AG04450 (cell line): ENCODE measurements at regions not wholly inside any gene's neighbourhood (a gene's known extent, or its start where the extent isn't known, plus 50 kb on each side); places are given as distances from the start of the nearest gene placed in this dataset.

Experiments
- CTCF ChIA-PET: fragments of 300-600, 350-600 bp; formaldehyde crosslinking; extraction: SDS; loops from one replicate; lab custom pipeline; 2022; ENCODE audit warnings: antibody characterized with exemption, inconsistent platforms; lab: Charles Lee
- POLR2A ChIA-PET: fragments of 350-600 bp; formaldehyde crosslinking; extraction: SDS; loops from one replicate; lab custom pipeline; 2021; ENCODE audit warnings: antibody characterized with exemption, inconsistent platforms; lab: Yijun Ruan, JAX
- DNase-seq: peaks from one replicate; pipeline ENCODE4 v3.0.0-alpha.2; 2011; ENCODE audit warnings: low read depth, low spot score
- H3K27ac ChIP-seq: one replicate; pipeline ENCODE4 v1.5.1; 2012; ENCODE audit warnings: low read depth, low read length, control low read depth
- H3K27me3 ChIP-seq: one replicate; pipeline ENCODE4 v1.6.0; 2012; ENCODE audit warnings: low read length; ENCODE audit not compliant: control insufficient read depth, insufficient read depth
- H3K4me3 ChIP-seq: 2 replicates; pipeline ENCODE4 v1.5.1; 2011; ENCODE audit warnings: mild to moderate bottlenecking, low read depth, low read length, control low read depth
- H3K9me3 ChIP-seq: 2 replicates; pipeline ENCODE4 v1.5.1; 2012; ENCODE audit warnings: low read length; ENCODE audit not compliant: control insufficient read depth, insufficient read depth
- TF ChIP-seq, protein P1 (sequence below): IDR thresholded peaks from 2 replicates; pipeline ENCODE4 v1.5.1; 2011; ENCODE audit warnings: low read depth, low read length, control low read depth, inconsistent platforms

DNA sequence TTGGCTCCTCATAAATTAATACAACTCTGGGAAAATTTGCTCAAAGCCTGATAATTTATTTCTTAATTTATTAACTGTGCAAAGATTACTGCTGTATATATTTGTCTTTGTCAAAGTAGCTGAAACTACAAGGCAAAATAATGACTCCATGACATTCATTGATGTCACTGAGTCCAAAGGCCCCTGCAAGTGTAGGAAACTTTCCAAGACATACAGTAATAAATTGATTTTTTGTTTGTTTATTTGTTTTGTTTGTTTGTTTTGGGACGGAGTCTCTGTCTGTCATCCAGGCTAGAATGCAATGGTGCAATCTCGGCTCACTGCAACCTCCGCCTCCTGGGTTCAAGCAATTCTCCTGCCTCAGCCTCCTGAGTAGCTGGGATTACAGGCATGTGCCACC lies 96.8 kb upstream of the LPP start:
- Histone ChIP-seq H3K4me3 (no peak overlapping the region), H3K27me3 (no peaks in the 10 kb centered on the region), H3K9me3 (no peaks in the 10 kb centered on the region), H3K27ac (no peak overlapping the region)
- ChIA-PET CTCF (no interaction called here), POLR2A (no interaction called here)
- TF ChIP-seq, protein P1, sequence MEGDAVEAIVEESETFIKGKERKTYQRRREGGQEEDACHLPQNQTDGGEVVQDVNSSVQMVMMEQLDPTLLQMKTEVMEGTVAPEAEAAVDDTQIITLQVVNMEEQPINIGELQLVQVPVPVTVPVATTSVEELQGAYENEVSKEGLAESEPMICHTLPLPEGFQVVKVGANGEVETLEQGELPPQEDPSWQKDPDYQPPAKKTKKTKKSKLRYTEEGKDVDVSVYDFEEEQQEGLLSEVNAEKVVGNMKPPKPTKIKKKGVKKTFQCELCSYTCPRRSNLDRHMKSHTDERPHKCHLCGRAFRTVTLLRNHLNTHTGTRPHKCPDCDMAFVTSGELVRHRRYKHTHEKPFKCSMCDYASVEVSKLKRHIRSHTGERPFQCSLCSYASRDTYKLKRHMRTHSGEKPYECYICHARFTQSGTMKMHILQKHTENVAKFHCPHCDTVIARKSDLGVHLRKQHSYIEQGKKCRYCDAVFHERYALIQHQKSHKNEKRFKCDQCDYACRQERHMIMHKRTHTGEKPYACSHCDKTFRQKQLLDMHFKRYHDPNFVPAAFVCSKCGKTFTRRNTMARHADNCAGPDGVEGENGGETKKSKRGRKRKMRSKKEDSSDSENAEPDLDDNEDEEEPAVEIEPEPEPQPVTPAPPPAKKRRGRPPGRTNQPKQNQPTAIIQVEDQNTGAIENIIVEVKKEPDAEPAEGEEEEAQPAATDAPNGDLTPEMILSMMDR: no peak
- DNase-seq: no peak

DNA sequence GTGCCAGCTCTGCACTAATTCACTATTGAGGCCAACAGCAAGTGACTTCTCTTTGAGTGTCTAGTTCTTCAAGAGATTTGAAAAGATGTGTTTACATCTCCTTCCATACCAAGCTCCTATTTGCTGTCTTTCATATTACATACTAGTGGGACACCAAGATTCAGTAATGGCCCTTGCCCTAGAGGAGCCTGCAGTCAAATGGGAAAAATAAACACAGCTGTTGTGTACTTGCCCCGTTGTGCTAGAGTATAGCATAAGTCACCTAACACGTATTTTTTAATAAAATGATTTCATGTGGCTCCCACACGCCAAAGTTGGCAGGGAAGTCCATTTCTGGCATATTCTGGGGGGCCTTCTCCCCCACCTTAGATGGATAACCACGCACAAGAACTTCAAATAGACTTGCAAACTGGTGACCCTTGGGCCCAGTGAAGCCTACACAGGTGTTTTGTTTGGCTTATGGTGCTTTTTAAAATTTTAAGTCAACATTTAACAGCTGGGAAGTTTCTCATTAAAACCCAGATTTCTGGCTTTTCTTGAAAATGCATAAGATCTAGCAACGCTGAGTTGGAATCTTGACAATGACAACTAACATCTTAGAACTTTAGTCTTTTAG lies 95.3 kb upstream of the LPP start:
- no peaks in the 10 kb centered on the region for H3K9me3 ChIP-seq
- POLR2A ChIA-PET: no interaction called here
- no peak overlapping the region for H3K27ac ChIP-seq
- TF ChIP-seq, protein P1: no peak
- CTCF ChIA-PET: no interaction called here
- no peak for DNase-seq
- H3K4me3 ChIP-seq: no peak overlapping the region
- no peaks in the 10 kb centered on the region for H3K27me3 ChIP-seq

DNA sequence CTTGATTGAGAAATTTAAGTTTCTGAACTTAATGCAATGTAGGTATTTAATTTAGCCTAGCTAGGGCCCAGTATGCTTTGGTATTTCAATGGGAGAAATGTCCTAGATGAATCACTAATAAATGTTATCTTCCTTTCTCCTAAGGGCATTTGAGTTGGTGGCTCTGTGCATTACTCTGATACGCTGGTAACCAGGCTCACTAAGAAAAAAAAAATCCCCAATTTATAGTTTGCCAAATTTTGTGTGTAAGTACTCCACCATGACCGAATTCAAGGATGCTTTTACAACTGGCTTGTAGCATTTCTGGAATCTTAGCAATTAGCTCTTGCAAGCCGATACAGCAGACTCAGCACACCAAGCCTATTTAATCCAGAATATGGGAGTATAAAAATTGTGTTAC lies 94.6 kb upstream of the LPP start:
- TF ChIP-seq, protein P1: no peak
- ChIA-PET CTCF (no interaction called here), POLR2A (no interaction called here)
- Histone ChIP-seq H3K4me3 (no peak overlapping the region), H3K27me3 (no peaks in the 10 kb centered on the region), H3K27ac (no peak overlapping the region), H3K9me3 (no peaks in the 10 kb centered on the region)
- no peak for DNase-seq

DNA sequence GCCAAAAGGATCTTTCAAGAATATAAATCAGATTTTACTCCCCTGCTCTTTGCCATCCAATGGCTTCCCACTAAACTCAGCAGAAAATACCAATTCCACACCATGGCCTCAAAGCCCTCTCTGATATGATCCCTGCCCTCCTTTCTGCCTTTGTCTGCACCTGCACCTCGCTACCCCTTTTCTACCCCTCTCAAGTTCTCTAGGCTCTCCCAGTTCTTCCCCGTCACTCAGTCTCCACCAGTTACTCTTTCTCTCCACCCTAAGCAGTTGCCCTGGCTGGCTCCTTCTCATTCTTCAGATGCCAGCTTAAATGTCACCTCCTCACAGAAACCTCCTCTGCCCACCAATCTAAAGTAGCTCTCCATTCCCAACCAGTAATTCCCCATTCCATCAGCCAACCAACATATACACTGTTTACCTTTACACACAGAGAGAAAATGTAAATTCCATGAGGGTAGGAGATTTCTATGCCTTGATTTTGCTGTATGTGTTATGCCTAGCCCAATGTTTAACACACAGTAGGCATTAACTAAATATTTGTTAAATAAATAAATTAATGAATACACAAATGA lies 93.6 kb upstream of the LPP start:
- H3K27ac ChIP-seq: no peak overlapping the region
- ChIA-PET CTCF (no interaction called here), POLR2A (interaction anchor here (0.6 kb wide), 1 partner anchor 69 kb away, joined by 6 read pairs; no protein-coding TSS in a partner anchor)
- no peaks in the 10 kb centered on the region for H3K9me3 ChIP-seq
- TF ChIP-seq, protein P1: no peak
- no peak overlapping the region for H3K4me3 ChIP-seq
- no peak for DNase-seq
- H3K27me3 ChIP-seq: no peaks in the 10 kb centered on the region

DNA sequence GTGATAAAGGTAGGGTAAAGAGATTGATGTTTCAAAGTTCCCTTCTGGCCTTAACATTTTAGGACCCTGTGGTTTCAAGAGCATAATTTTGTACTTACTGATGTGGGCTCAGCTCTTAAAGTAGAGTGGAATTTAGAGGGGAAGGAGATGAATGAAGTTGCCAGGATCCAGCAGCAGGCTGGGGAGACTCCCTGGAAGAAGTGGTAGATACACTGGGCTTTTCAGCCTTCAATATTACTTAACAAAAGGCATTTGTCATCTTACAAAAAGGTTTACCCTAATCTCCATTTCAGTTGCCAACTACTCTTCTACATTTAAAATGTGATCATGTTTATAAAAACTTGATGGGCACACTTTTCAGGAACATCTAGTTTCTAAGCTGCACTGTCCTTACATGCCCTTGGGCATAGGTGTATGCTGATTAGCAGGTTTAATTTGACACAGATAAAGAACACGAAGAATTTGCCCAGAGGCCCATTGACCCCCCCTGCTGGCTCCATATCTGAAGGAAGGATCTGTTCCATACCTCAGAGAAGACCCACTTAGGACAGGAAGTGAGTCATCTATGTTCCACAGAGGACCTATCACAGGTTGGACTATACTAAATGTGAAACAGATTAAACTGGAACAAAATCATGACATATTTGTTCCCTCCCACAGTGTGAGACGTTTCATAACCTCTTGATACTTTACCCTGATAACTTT lies 93.0 kb upstream of the LPP start:
- Histone ChIP-seq H3K27me3 (no peaks in the 10 kb centered on the region), H3K27ac (no peak overlapping the region), H3K9me3 (no peaks in the 10 kb centered on the region), H3K4me3 (no peak overlapping the region)
- ChIA-PET CTCF (interaction anchor here (1.0 kb wide), 1 partner anchor 321 kb away, joined by 3 read pairs; no protein-coding TSS in a partner anchor), POLR2A (interaction anchor here (0.6 kb wide), 1 partner anchor 69 kb away, joined by 6 read pairs; no protein-coding TSS in a partner anchor)
- DNase-seq: no peak
- TF ChIP-seq, protein P1: no peak
